Activated CD8-positive, alpha-beta T cell treated with anti-CD3 and anti-CD28 coated beads for 36 hours (primary cell): ENCODE measurements at regions not wholly inside any gene's neighbourhood (a gene's known extent, or its start where the extent isn't known, plus 50 kb on each side); places are given as distances from the start of the nearest gene placed in this dataset.

Experiments
- ATAC-seq: fragments of 200-7000 bp; cut with Tn5 transposase; one replicate; pipeline ENCODE4 v1.10.0; 2021; ENCODE audit warnings: mild to moderate bottlenecking, moderate library complexity
- CTCF ChIA-PET: fragments of 350-600 bp; sonication (Branson Sonifier 250); formaldehyde crosslinking; loops from one replicate; lab custom pipeline; 2021; ENCODE audit warnings: antibody characterized with exemption; lab: Charles Lee
- POLR2A ChIA-PET: fragments of 350-600 bp; sonication (Branson Sonifier 250); formaldehyde crosslinking; loops from one replicate; lab custom pipeline; 2021; ENCODE audit warnings: antibody characterized with exemption; lab: Charles Lee
- DNase-seq: peaks from one replicate; pipeline ENCODE4 v3.0.0-alpha.2; 2020
- H3K27ac Mint-ChIP-seq: one replicate; pipeline ENCODE4 v1.8.0; 2021; ENCODE audit warnings: mild to moderate bottlenecking, mixed read lengths
- H3K27me3 Mint-ChIP-seq: one replicate; pipeline ENCODE4 v1.8.0; 2021; ENCODE audit warnings: mixed read lengths
- H3K36me3 Mint-ChIP-seq: one replicate; pipeline ENCODE4 v1.8.0; 2021; ENCODE audit warnings: low read depth, mixed read lengths
- H3K4me1 Mint-ChIP-seq: one replicate; pipeline ENCODE4 v1.8.0; 2021; ENCODE audit warnings: low read depth, mixed read lengths
- H3K4me3 Mint-ChIP-seq: one replicate; pipeline ENCODE4 v1.8.0; 2021; ENCODE audit warnings: mild to moderate bottlenecking, moderate library complexity, mixed read lengths
- H3K9me3 Mint-ChIP-seq: one replicate; pipeline ENCODE4 v1.8.0; 2021; ENCODE audit warnings: mixed read lengths
- CTCF ChIP-seq: fragments of 200-600 bp; IDR thresholded peaks from one replicate; pipeline ENCODE4 v1.8.0; 2022; ENCODE audit warnings: antibody characterized with exemption, mild to moderate bottlenecking
- intact Hi-C: fragments of 100-400 bp; cut with micrococcal nuclease; formaldehyde crosslinking; loops from one replicate; pipeline ENCODE4 v1.10.0; 2022

GRCh38 chr6:40281402-40281801 is 305.8 kb downstream of the LRFN2 start:
- TF ChIP-seq CTCF = no peak
- DNase-seq (no peak), ATAC-seq (no peak)
- Mint-ChIP-seq H3K9me3 (no peaks in the 10 kb centered on the region), H3K27ac (no peak overlapping the region), H3K4me1 (no peaks in the 10 kb centered on the region), H3K36me3 (no peaks in the 10 kb centered on the region), H3K4me3 (no peak overlapping the region), H3K27me3 (peaks cover 9% of the 10 kb centered on the region)
- CTCF ChIA-PET = no interaction called here
- intact Hi-C loops = no loop called here
- POLR2A ChIA-PET = no interaction called here

- Mint-ChIP-seq H3K27me3 (peaks cover 4% of the 10 kb centered on the region), H3K4me1 (no peaks in the 10 kb centered on the region), H3K27ac (no peak overlapping the region), H3K9me3 (no peaks in the 10 kb centered on the region), H3K36me3 (no peaks in the 10 kb centered on the region), H3K4me3 (no peak overlapping the region)
- no peak for DNase-seq
- intact Hi-C loops = no loop called here
- ChIA-PET CTCF (no interaction called here), POLR2A (no interaction called here)
- no peak for TF ChIP-seq CTCF
- ATAC-seq = no peak
These were observed 306.9 kb downstream of the LRFN2 start for GRCh38 chr6:40280231-40280630.

GRCh38 chr6:40276141-40276540 is 311.0 kb downstream of the LRFN2 start:
- peaks cover 3% of the 10 kb centered on the region for H3K27me3 Mint-ChIP-seq
- no peaks in the 10 kb centered on the region for H3K4me1 Mint-ChIP-seq
- CTCF ChIA-PET = no interaction called here
- ATAC-seq (no peak), DNase-seq (no peak)
- TF ChIP-seq CTCF = no peak
- H3K27ac Mint-ChIP-seq = no peak overlapping the region
- H3K9me3 Mint-ChIP-seq = no peaks in the 10 kb centered on the region
- POLR2A ChIA-PET = no interaction called here
- intact Hi-C loops = no loop called here
- no peaks in the 10 kb centered on the region for H3K36me3 Mint-ChIP-seq
- no peak overlapping the region for H3K4me3 Mint-ChIP-seq

- no peak for DNase-seq
- intact Hi-C loops = no loop called here
- no peak overlapping the region for H3K27ac Mint-ChIP-seq
- H3K36me3 Mint-ChIP-seq = no peaks in the 10 kb centered on the region
- TF ChIP-seq CTCF = no peak
- CTCF ChIA-PET = no interaction called here
- no peak for ATAC-seq
- no peak overlapping the region for H3K4me3 Mint-ChIP-seq
- H3K4me1 Mint-ChIP-seq = no peaks in the 10 kb centered on the region
- H3K27me3 Mint-ChIP-seq = peaks cover 4% of the 10 kb centered on the region
- H3K9me3 Mint-ChIP-seq = no peaks in the 10 kb centered on the region
- POLR2A ChIA-PET = no interaction called here
These were observed 313.1 kb downstream of the LRFN2 start for GRCh38 chr6:40274058-40274457.

GRCh38 chr6:40268614-40269013 is 318.6 kb downstream of the LRFN2 start:
- Mint-ChIP-seq H3K4me3 (no peak overlapping the region), H3K4me1 (no peaks in the 10 kb centered on the region), H3K36me3 (no peaks in the 10 kb centered on the region), H3K27ac (no peak overlapping the region), H3K9me3 (no peaks in the 10 kb centered on the region), H3K27me3 (peaks cover 3% of the 10 kb centered on the region)
- ATAC-seq (no peak), DNase-seq (no peak)
- intact Hi-C loops = no loop called here
- ChIA-PET POLR2A (no interaction called here), CTCF (no interaction called here)
- no peak for TF ChIP-seq CTCF
